ENCODE measurements at regions not wholly inside any gene's neighbourhood (a gene's known extent, or its start where the extent isn't known, plus 50 kb on each side); places are given as distances from the start of the nearest gene placed in this dataset.

DNA sequence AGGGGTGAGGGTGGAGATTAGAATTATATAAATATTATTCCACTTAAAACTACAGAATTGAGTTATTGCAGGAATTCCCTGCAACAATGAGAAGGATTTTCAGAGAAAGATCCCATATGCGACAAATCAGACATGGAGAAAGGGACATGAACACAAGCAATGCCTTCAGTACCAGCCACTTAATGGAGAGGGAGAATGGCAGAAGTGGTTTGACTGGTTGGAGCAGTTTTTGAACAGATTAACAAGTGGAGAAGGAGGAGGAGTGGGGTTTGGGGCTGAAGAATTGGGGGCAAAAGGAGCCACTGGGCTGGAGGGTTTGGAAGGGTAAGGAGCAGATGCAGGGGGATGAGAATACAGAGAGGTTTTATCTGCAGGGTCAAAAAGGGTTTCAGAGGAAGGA, 620.9 kb upstream of the PTPRD start:
- TF ChIP-seq SP1 (CRISPR knock-in tag; conservative IDR thresholded peaks at IDR 0.05): no peak
- TF ChIP-seq, protein P1, sequence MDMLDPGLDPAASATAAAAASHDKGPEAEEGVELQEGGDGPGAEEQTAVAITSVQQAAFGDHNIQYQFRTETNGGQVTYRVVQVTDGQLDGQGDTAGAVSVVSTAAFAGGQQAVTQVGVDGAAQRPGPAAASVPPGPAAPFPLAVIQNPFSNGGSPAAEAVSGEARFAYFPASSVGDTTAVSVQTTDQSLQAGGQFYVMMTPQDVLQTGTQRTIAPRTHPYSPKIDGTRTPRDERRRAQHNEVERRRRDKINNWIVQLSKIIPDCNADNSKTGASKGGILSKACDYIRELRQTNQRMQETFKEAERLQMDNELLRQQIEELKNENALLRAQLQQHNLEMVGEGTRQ (CRISPR knock-in tag; IDR thresholded peaks at IDR 0.05): no peak
- no peak for TF ChIP-seq ZNF232 (CRISPR knock-in tag; IDR thresholded peaks at IDR 0.05)
- TF ChIP-seq, protein P2, sequence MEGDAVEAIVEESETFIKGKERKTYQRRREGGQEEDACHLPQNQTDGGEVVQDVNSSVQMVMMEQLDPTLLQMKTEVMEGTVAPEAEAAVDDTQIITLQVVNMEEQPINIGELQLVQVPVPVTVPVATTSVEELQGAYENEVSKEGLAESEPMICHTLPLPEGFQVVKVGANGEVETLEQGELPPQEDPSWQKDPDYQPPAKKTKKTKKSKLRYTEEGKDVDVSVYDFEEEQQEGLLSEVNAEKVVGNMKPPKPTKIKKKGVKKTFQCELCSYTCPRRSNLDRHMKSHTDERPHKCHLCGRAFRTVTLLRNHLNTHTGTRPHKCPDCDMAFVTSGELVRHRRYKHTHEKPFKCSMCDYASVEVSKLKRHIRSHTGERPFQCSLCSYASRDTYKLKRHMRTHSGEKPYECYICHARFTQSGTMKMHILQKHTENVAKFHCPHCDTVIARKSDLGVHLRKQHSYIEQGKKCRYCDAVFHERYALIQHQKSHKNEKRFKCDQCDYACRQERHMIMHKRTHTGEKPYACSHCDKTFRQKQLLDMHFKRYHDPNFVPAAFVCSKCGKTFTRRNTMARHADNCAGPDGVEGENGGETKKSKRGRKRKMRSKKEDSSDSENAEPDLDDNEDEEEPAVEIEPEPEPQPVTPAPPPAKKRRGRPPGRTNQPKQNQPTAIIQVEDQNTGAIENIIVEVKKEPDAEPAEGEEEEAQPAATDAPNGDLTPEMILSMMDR (IDR thresholded peaks at IDR 0.05): no peak
- no peak for TF ChIP-seq TP53 (CRISPR knock-in tag; IDR thresholded peaks at IDR 0.05)
